Activated T-helper 1 cell treated with anti-CD3 and anti-CD28 coated beads, Interleukin-12 subunit alpha, Interleukin-12 subunit beta, Interleukin-2, Interleukin-4 antibody, amounts not matched to agents 30 ng/mL and 10 ng/mL and 1 ng/mL, durations not matched to agents 14 hours and 24 hours and 36 hours (primary cell): ENCODE measurements at regions not wholly inside any gene's neighbourhood (a gene's known extent, or its start where the extent isn't known, plus 50 kb on each side); places are given as distances from the start of the nearest gene placed in this dataset.
"Not testable (repeated sequence)": the region's sequence is repeated elsewhere in the genome, so short reads cannot be mapped to it uniquely, and the experiment has no call there.

Experiments used
- DNase-seq: peaks from one replicate; pipeline ENCODE4 v3.0.0; 2021; ENCODE audit warnings: low spot score
- H3K27ac Mint-ChIP-seq: one replicate; pipeline ENCODE4 v1.8.0; 2021; ENCODE audit warnings: mild to moderate bottlenecking, mixed read lengths
- H3K27me3 Mint-ChIP-seq: one replicate; pipeline ENCODE4 v1.8.0; 2022; ENCODE audit warnings: mild to moderate bottlenecking, moderate library complexity, mixed read lengths; ENCODE audit not compliant: insufficient read depth
- H3K36me3 Mint-ChIP-seq: one replicate; pipeline ENCODE4 v1.8.0; 2021; ENCODE audit warnings: low read depth, mixed read lengths
- H3K4me1 Mint-ChIP-seq: one replicate; pipeline ENCODE4 v1.8.0; 2021; ENCODE audit warnings: low read depth, mixed read lengths
- H3K4me3 Mint-ChIP-seq: one replicate; pipeline ENCODE4 v1.8.0; 2021; ENCODE audit warnings: mild to moderate bottlenecking, moderate library complexity, mixed read lengths
- H3K9me3 Mint-ChIP-seq: one replicate; pipeline ENCODE4 v1.8.0; 2021; ENCODE audit warnings: mixed read lengths
- intact Hi-C: fragments of 100-400 bp; cut with micrococcal nuclease; formaldehyde crosslinking; loops from one replicate; pipeline ENCODE4 v1.15.1; 2024

GRCh38 chr16:73126525-73126853 lies 78.6 kb upstream of the ZFHX3 start:
- no peaks in the 10 kb centered on the region for H3K9me3 Mint-ChIP-seq
- no peak overlapping the region for H3K4me3 Mint-ChIP-seq
- H3K27ac Mint-ChIP-seq = no peak overlapping the region
- H3K4me1 Mint-ChIP-seq = peaks cover 12% of the 10 kb centered on the region
- DNase-seq = no peak
- H3K36me3 Mint-ChIP-seq = no peaks in the 10 kb centered on the region
- intact Hi-C loops = no loop called here
- peaks cover 3% of the 10 kb centered on the region for H3K27me3 Mint-ChIP-seq

DNA sequence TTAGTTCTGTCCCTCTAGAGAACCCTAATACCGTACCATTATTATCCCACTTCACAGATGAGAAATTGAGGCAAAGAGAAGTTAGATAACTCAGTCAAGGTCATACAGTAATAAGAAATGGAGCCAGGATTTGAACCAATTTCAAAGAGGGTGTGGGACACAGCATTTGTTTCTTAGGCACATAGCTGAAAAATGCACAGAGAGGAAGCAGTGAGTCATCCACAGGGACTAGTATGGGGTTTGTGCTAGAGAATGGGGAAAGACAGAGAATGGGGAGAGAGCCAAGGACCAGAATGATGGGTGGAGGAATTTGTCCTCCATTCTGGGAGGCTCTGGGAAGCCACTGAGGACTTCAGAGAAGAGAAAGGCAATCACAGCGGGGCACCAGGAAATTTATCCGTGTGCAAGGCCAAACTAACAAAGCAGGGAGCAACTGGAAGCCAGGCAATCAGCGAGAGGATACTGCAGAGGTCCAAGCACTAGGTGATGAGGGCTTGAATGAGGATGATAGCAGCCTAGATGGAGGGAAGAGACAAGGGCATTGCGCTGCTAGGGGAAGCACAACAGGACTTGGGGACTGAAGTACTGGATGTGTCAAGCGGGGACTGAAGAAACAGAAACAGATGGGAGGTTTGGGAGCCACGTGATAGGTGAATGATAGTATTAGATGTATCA lies 78.1 kb upstream of the ZFHX3 start:
- peaks cover 12% of the 10 kb centered on the region for H3K4me1 Mint-ChIP-seq
- no peak overlapping the region for H3K27ac Mint-ChIP-seq
- no peak for DNase-seq
- intact Hi-C loops = no loop called here
- H3K27me3 Mint-ChIP-seq = peaks cover 3% of the 10 kb centered on the region
- H3K9me3 Mint-ChIP-seq = no peaks in the 10 kb centered on the region
- H3K4me3 Mint-ChIP-seq = no peak overlapping the region
- no peaks in the 10 kb centered on the region for H3K36me3 Mint-ChIP-seq

GRCh38 chr16:73124665-73125375 lies 76.9 kb upstream of the ZFHX3 start:
- Mint-ChIP-seq H3K27me3 (peaks cover 3% of the 10 kb centered on the region), H3K36me3 (no peaks in the 10 kb centered on the region), H3K9me3 (no peaks in the 10 kb centered on the region), H3K4me1 (peaks cover 12% of the 10 kb centered on the region), H3K4me3 (no peak overlapping the region), H3K27ac (no peak overlapping the region)
- no peak for DNase-seq
- intact Hi-C loops = no loop called here

GRCh38 chr16:73124097-73124652 lies 76.2 kb upstream of the ZFHX3 start:
- no peak for DNase-seq
- Mint-ChIP-seq H3K9me3 (no peaks in the 10 kb centered on the region), H3K36me3 (no peaks in the 10 kb centered on the region), H3K27me3 (peaks cover 3% of the 10 kb centered on the region), H3K27ac (no peak overlapping the region), H3K4me3 (no peak overlapping the region), H3K4me1 (peaks cover 12% of the 10 kb centered on the region)
- intact Hi-C loops = no loop called here

GRCh38 chr16:73122604-73123391 lies 74.9 kb upstream of the ZFHX3 start:
- Mint-ChIP-seq H3K27me3 (peaks cover 3% of the 10 kb centered on the region), H3K4me3 (peak overlapping the region; percentile 3), H3K27ac (peak overlapping the region; percentile 41), H3K4me1 (peaks cover 12% of the 10 kb centered on the region), H3K36me3 (no peaks in the 10 kb centered on the region), H3K9me3 (peaks cover 2% of the 10 kb centered on the region)
- DNase-seq = no peak
- intact Hi-C loops = no loop called here

DNA sequence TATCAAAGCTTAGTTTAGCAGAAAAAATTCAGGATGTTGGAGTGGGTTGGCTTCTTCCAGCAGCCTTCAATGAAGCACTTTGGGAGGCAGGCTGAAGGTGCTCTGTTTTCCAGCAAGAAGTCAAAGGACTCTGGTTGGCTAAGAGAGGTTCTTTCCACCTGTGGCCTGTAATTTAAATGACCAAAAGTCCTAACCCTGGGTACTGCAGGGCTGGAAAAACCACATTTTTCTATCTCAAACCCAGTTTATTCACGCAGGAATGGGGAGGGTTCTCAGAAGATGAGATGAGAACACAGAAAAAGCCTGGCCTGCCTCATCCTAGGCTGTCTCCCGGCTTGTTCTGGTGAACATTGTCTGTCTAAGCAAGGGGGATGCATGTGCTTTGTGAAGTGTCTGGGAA lies 68.6 kb upstream of the ZFHX3 start:
- no peaks in the 10 kb centered on the region for H3K36me3 Mint-ChIP-seq
- H3K27me3 Mint-ChIP-seq = no peaks in the 10 kb centered on the region
- DNase-seq = no peak
- H3K27ac Mint-ChIP-seq = no peak overlapping the region
- no peak overlapping the region for H3K4me3 Mint-ChIP-seq
- H3K4me1 Mint-ChIP-seq = no peaks in the 10 kb centered on the region
- H3K9me3 Mint-ChIP-seq = peaks cover 5% of the 10 kb centered on the region
- intact Hi-C loops = no loop called here

DNA sequence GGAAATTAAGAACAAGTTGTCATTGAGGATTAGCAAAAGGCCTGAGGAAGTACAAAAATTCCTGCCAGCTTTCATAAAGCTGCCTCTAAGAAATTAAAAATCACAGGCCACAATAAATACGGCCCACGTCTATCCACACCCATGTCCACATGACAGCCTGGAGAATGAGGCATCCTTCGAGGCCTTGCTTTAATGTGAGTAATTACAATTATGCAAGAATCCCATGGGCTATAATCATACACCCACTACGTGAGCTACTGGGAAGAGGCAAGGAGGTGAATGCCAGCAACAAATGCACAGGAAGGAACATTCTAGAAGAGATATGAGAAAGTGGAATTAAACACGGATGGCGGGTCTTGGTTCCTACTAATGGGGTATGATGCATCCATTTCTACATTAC lies 65.4 kb upstream of the ZFHX3 start:
- Mint-ChIP-seq H3K9me3 (peaks cover 5% of the 10 kb centered on the region), H3K27ac (no peak overlapping the region), H3K4me1 (no peaks in the 10 kb centered on the region), H3K4me3 (no peak overlapping the region), H3K36me3 (no peaks in the 10 kb centered on the region), H3K27me3 (peaks cover 3% of the 10 kb centered on the region)
- no peak for DNase-seq
- intact Hi-C loops = no loop called here

- Mint-ChIP-seq H3K36me3 (no peaks in the 10 kb centered on the region), H3K4me3 (no peak overlapping the region), H3K9me3 (no peaks in the 10 kb centered on the region), H3K27me3 (peaks cover 3% of the 10 kb centered on the region), H3K4me1 (no peaks in the 10 kb centered on the region), H3K27ac (no peak overlapping the region)
- intact Hi-C loops = no loop called here
- no peak for DNase-seq
Measured at GRCh38 chr16:73108195-73108963, 60.5 kb upstream of the ZFHX3 start.

GRCh38 chr16:73107371-73107770 lies 59.4 kb upstream of the ZFHX3 start:
- no peak for DNase-seq
- intact Hi-C loops = no loop called here
- Mint-ChIP-seq H3K36me3 (no peaks in the 10 kb centered on the region), H3K27me3 (peaks cover 3% of the 10 kb centered on the region), H3K27ac (no peak overlapping the region), H3K4me3 (no peak overlapping the region), H3K4me1 (no peaks in the 10 kb centered on the region), H3K9me3 (no peaks in the 10 kb centered on the region)

DNA sequence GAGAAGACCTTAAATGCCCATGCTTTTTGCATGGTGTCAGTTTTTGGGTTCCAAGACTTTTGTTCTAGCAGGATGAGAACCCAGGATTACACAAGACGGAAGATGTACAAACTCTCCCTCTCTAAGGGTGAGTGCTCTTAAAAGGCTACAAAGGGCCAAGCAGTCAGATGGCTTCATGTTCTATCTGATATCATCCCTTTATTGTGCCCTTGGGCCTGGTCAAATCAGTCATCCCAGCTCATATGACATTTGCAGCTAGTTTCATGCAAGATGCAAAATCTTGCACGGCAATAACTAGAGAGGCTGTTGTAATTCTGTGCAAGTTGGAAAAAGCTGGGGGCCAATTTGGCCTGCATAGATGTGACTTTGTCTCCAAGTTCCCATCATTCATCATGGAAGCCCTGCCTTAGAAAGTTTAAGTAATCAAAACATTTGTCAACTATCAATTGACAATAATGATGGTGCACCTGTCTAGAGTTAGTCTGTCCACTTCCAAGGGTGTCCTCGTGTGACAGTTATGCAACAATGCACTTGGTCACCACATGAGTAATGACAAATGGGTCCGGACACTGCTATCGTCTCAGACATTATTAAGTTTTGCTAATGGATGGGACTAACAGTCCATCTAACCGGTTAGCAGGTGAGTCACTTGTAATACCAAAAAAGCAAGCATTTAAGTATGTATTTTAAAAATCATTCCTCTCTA lies 58.6 kb upstream of the ZFHX3 start:
- Mint-ChIP-seq H3K4me3 (no peak overlapping the region), H3K4me1 (no peaks in the 10 kb centered on the region), H3K9me3 (no peaks in the 10 kb centered on the region), H3K27ac (no peak overlapping the region), H3K27me3 (peaks cover 3% of the 10 kb centered on the region), H3K36me3 (no peaks in the 10 kb centered on the region)
- no peak for DNase-seq
- intact Hi-C loops = no loop called here

GRCh38 chr16:73101568-73101967 lies 53.6 kb upstream of the ZFHX3 start:
- intact Hi-C loops = no loop called here
- no peak overlapping the region for H3K27ac Mint-ChIP-seq
- no peaks in the 10 kb centered on the region for H3K27me3 Mint-ChIP-seq
- DNase-seq = no peak
- H3K4me1 Mint-ChIP-seq = no peaks in the 10 kb centered on the region
- H3K4me3 Mint-ChIP-seq = no peak overlapping the region
- H3K9me3 Mint-ChIP-seq = no peaks in the 10 kb centered on the region
- H3K36me3 Mint-ChIP-seq = no peaks in the 10 kb centered on the region

DNA sequence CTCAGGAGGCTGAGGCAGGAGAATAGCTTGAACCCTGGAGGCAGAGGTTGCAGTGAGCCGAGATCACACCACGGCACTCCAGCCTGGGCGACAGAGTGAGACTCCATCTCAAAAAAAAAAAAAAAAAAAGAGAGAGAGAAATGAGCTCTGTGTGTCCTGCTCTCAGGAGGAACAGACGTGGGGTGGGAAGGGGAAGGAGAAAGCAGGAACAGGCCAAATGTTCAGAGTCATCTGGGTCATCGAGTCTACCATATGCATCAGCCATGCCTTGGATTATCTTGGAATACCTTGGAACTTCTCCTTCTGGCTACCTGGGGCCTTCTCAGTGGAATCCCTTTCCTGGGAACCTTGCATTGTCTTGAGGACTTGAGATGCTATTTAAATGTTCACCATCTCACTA lies 51.7 kb upstream of the ZFHX3 start:
- H3K27ac Mint-ChIP-seq, intact Hi-C loops, H3K4me1 Mint-ChIP-seq, H3K27me3 Mint-ChIP-seq, H3K4me3 Mint-ChIP-seq, H3K36me3 Mint-ChIP-seq, DNase-seq, H3K9me3 Mint-ChIP-seq: not testable (repeated sequence)
